A673 (cell line): ENCODE measurements at regions not wholly inside any gene's neighbourhood (a gene's known extent, or its start where the extent isn't known, plus 50 kb on each side); places are given as distances from the start of the nearest gene placed in this dataset.
A peak's percentile ranks its signal among the peaks of the same experiment; 100 is the strongest.

Experiments used
- BruUV-seq: library from RNA; stranded (reverse); fragments of 400-500 nt; replicated peaks from 2 replicates; lab custom pipeline; 2021; lab: Mats Ljungman, UMichigan
- CTCF ChIA-PET: fragments of 300-600 bp; sonication (Branson Sonifier 250); formaldehyde crosslinking; loops from one replicate; lab custom pipeline; 2022; ENCODE audit warnings: antibody characterized with exemption; lab: Charles Lee
- POLR2A ChIA-PET: fragments of 300-600 bp; sonication (Branson Sonifier 250); formaldehyde crosslinking; loops from one replicate; lab custom pipeline; 2022; ENCODE audit warnings: antibody characterized with exemption; ENCODE audit not compliant: low non-redundant PET; lab: Charles Lee
- DNase-seq: peaks from one replicate; pipeline ENCODE4 v3.0.0-alpha.2; 2015; ENCODE audit warnings: low spot score
- H3K27ac ChIP-seq: fragments of 200-600 bp; sonication (generic); 2 replicates; pipeline ENCODE4 v1.5.1; 2016; ENCODE audit warnings: mixed run types, low read depth, mild to moderate bottlenecking, mixed read lengths, antibody characterized with exemption, low read length; ENCODE audit not compliant: poor library complexity, severe bottlenecking
- H3K27me3 ChIP-seq: fragments of 200-600 bp; sonication (generic); replicated peaks from 2 replicates; pipeline ENCODE4 v1.6.1; 2017; ENCODE audit warnings: mixed run types, low read depth, mild to moderate bottlenecking, mixed read lengths, antibody characterized with exemption, low read length; ENCODE audit not compliant: insufficient read depth, poor library complexity
- H3K36me3 ChIP-seq: fragments of 200-600 bp; sonication (generic); 2 replicates; pipeline ENCODE4 v1.6.1; 2016; ENCODE audit warnings: mixed run types, mild to moderate bottlenecking, mixed read lengths, antibody characterized with exemption, low read length; ENCODE audit not compliant: insufficient read depth, poor library complexity, severe bottlenecking
- H3K4me1 ChIP-seq: fragments of 200-600 bp; sonication (generic); 2 replicates; pipeline ENCODE4 v1.6.1; 2017; ENCODE audit warnings: mixed run types, mild to moderate bottlenecking, mixed read lengths, antibody characterized with exemption, low read length; ENCODE audit not compliant: insufficient read depth, poor library complexity, severe bottlenecking
- H3K4me3 ChIP-seq: fragments of 200-600 bp; sonication (generic); 2 replicates; pipeline ENCODE4 v1.5.1; 2016; ENCODE audit warnings: low read depth, mixed run types, mild to moderate bottlenecking, mixed read lengths, low read length; ENCODE audit not compliant: poor library complexity, severe bottlenecking
- H3K9me3 ChIP-seq: fragments of 200-600 bp; sonication (generic); 2 replicates; pipeline ENCODE4 v1.6.1; 2016; ENCODE audit warnings: mixed run types, low read depth, mild to moderate bottlenecking, mixed read lengths, antibody characterized with exemption, low read length; ENCODE audit not compliant: poor library complexity, severe bottlenecking
- EZH2 ChIP-seq: fragments of 200-600 bp; sonication (generic); IDR thresholded peaks from 2 replicates; pipeline ENCODE4 v1.6.1; 2017; ENCODE audit warnings: borderline replicate concordance, low read depth, mild to moderate bottlenecking, mixed read lengths, antibody characterized with exemption, low read length; ENCODE audit not compliant: poor library complexity, severe bottlenecking
- intact Hi-C: fragments of 100-400 bp; cut with micrococcal nuclease; formaldehyde crosslinking; loops from one replicate; pipeline ENCODE4 v1.10.0; 2022; ENCODE audit not compliant: unreplicated experiment
- TF ChIP-seq, protein P1 (sequence below): fragments of 300-800, 200-600 bp; sonication (generic); conservative IDR thresholded peaks from 2 replicates; pipeline ENCODE4 v1.5.1; 2017; ENCODE audit warnings: low read depth, mild to moderate bottlenecking, antibody characterized with exemption, low read length, moderate library complexity, mixed read lengths

DNA sequence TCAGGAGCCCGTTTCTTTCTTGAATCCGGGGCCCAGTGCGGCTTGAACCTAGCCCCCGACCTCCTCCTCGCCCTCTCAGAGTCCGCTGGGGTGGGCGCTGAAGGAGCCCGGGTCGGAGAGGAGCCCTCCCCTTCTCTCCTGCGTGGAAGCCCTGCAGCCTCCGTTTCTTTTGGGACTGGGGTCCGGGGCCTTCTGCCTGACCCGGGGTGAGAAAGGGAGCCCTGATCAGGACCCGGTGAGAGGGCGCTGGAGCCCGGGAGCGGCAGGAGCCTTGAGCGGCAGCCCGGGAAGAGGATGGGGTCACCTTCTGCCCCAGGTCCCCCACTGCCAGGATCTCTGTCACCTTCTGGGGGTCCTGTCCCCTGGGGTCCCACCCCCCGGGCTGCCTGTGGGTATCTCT, 162.3 kb downstream of the ZNF33B start:
- TF ChIP-seq EZH2, result no peak
- TF ChIP-seq, protein P1, sequence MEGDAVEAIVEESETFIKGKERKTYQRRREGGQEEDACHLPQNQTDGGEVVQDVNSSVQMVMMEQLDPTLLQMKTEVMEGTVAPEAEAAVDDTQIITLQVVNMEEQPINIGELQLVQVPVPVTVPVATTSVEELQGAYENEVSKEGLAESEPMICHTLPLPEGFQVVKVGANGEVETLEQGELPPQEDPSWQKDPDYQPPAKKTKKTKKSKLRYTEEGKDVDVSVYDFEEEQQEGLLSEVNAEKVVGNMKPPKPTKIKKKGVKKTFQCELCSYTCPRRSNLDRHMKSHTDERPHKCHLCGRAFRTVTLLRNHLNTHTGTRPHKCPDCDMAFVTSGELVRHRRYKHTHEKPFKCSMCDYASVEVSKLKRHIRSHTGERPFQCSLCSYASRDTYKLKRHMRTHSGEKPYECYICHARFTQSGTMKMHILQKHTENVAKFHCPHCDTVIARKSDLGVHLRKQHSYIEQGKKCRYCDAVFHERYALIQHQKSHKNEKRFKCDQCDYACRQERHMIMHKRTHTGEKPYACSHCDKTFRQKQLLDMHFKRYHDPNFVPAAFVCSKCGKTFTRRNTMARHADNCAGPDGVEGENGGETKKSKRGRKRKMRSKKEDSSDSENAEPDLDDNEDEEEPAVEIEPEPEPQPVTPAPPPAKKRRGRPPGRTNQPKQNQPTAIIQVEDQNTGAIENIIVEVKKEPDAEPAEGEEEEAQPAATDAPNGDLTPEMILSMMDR, result no peak
- Histone ChIP-seq H3K36me3 (no peaks in the 10 kb centered on the region), H3K4me1 (no peaks in the 10 kb centered on the region), H3K9me3 (no peaks in the 10 kb centered on the region), H3K4me3 (peak overlapping the region; percentile 50), H3K27me3 (no peaks in the 10 kb centered on the region), H3K27ac (no peak overlapping the region)
- intact Hi-C loops, result no loop called here
- ChIA-PET POLR2A (no interaction called here), CTCF (no interaction called here)
- BruUV-seq, result no TSS peak
- DNase-seq, result no peak

- BruUV-seq, result no TSS peak
- DNase-seq, result peak; percentile 64
- Histone ChIP-seq H3K4me3 (peak overlapping the region; percentile 50), H3K27me3 (no peaks in the 10 kb centered on the region), H3K9me3 (no peaks in the 10 kb centered on the region), H3K36me3 (no peaks in the 10 kb centered on the region), H3K4me1 (no peaks in the 10 kb centered on the region), H3K27ac (no peak overlapping the region)
- ChIA-PET CTCF (no interaction called here), POLR2A (no interaction called here)
- TF ChIP-seq, protein P1, result 0 out of 2 replicates have a peak, but pooled peaks have one; percentile 8
- TF ChIP-seq EZH2, result no peak
- intact Hi-C loops, result no loop called here
Measured at GRCh38 chr10:42475168-42476098, 162.9 kb downstream of the ZNF33B start.

- BruUV-seq, result no TSS peak
- H3K27ac ChIP-seq, result no peak overlapping the region
- H3K4me3 ChIP-seq, result no peak overlapping the region
- POLR2A ChIA-PET, result no interaction called here
- no peak for TF ChIP-seq EZH2
- TF ChIP-seq, protein P1, result no peak
- CTCF ChIA-PET, result no interaction called here
- no peaks in the 10 kb centered on the region for H3K36me3 ChIP-seq
- intact Hi-C loops, result no loop called here
- H3K9me3 ChIP-seq, result peaks cover 4% of the 10 kb centered on the region
- no peaks in the 10 kb centered on the region for H3K4me1 ChIP-seq
- DNase-seq, result no peak
- no peaks in the 10 kb centered on the region for H3K27me3 ChIP-seq
Measured at GRCh38 chr10:42454313-42454712, 184.1 kb downstream of the ZNF33B start.
